Kidney epithelial cell (primary cell): ENCODE measurements at regions not wholly inside any gene's neighbourhood (a gene's known extent, or its start where the extent isn't known, plus 50 kb on each side); places are given as distances from the start of the nearest gene placed in this dataset.

Source experiments
- DNase-seq: peaks from one replicate; pipeline ENCODE4 v3.0.0-alpha.2; 2010; ENCODE audit warnings: low read depth
- H3K27me3 ChIP-seq: 2 replicates; pipeline ENCODE4 v1.6.0; 2011; ENCODE audit warnings: low read length; ENCODE audit not compliant: control insufficient read depth, insufficient read depth
- H3K36me3 ChIP-seq: 2 replicates; pipeline ENCODE4 v1.5.1; 2011; ENCODE audit warnings: low read length; ENCODE audit not compliant: control insufficient read depth, insufficient read depth
- H3K4me3 ChIP-seq: 2 replicates; pipeline ENCODE4 v1.5.1; 2011; ENCODE audit warnings: low read depth, mild to moderate bottlenecking, control low read depth, low read length
- TF ChIP-seq, protein P1 (sequence below): IDR thresholded peaks from 2 replicates; pipeline ENCODE4 v1.5.1; 2011; ENCODE audit warnings: mild to moderate bottlenecking, moderate library complexity, low read length, control low read depth, inconsistent platforms; ENCODE audit not compliant: insufficient read depth, poor library complexity, severe bottlenecking

DNA sequence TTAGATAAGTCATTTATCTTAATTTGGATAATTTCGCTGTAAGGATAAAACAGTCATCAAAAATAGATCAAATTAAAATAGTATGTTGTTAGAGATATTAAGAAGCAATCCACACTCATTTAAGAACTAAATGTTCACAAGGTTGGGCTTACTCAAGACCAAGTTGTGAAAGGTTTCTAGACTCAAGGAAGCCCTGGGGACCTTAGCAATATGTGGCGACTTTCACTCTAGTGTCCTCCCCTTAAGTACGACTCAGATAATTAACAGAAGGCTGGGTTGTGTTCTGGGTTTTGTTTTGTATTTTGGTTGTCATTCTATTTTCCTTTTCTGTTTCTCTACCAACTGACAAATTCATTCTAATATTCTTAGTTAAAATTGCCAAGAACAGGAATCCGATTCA lies 1008.0 kb downstream of the PCDH9 start:
- Histone ChIP-seq H3K27me3 (no peaks in the 10 kb centered on the region), H3K36me3 (no peaks in the 10 kb centered on the region), H3K4me3 (no peak overlapping the region)
- TF ChIP-seq, protein P1, sequence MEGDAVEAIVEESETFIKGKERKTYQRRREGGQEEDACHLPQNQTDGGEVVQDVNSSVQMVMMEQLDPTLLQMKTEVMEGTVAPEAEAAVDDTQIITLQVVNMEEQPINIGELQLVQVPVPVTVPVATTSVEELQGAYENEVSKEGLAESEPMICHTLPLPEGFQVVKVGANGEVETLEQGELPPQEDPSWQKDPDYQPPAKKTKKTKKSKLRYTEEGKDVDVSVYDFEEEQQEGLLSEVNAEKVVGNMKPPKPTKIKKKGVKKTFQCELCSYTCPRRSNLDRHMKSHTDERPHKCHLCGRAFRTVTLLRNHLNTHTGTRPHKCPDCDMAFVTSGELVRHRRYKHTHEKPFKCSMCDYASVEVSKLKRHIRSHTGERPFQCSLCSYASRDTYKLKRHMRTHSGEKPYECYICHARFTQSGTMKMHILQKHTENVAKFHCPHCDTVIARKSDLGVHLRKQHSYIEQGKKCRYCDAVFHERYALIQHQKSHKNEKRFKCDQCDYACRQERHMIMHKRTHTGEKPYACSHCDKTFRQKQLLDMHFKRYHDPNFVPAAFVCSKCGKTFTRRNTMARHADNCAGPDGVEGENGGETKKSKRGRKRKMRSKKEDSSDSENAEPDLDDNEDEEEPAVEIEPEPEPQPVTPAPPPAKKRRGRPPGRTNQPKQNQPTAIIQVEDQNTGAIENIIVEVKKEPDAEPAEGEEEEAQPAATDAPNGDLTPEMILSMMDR, result no peak
- DNase-seq, result no peak

DNA sequence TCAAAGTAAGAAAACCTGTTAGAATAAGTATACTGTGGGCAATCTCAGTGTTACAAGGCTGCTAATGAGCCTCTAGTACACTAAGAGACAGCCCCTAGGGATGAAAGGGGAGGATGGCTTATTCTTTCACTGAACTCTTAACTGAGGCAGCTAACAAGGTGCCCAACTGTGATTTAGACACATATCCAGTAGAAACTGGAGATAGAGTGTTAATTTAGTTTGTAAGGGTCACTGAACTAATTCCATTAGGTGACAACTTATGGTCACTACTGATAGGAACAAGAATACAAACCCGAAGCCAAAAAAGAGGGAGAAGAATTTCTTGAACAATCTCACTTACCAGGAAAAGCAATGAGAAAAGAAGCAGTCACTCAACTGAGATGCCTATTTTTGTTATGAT lies 1010.6 kb downstream of the PCDH9 start:
- H3K4me3 ChIP-seq, result no peak overlapping the region
- TF ChIP-seq, protein P1, result no peak

DNA sequence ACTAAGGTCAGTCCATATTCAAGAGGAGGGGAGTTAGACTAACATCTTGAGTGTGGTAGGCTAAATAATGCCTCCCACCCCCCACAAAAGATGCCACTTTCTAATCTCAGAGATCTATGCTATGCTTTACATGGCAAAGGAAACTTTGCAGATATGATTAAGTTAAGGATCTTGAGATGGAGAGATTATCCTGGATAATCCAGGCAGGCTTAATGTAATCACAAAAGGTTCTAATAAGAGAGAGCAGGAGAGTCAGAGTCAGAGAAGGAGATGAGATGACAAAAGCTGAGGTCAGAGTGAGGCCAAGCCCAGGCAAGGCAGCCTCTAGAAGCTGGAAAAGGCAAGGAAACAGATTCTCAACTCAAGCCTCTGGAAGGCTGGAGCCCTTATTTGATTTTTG lies 1011.6 kb downstream of the PCDH9 start:
- no peaks in the 10 kb centered on the region for H3K36me3 ChIP-seq
- no peaks in the 10 kb centered on the region for H3K27me3 ChIP-seq
- TF ChIP-seq, protein P1, result no peak
- DNase-seq, result no peak
- H3K4me3 ChIP-seq, result no peak overlapping the region

More for the DNA sequence above, 1010.6 kb downstream of the PCDH9 start:
- no peak for DNase-seq
- no peaks in the 10 kb centered on the region for H3K27me3 ChIP-seq
- no peaks in the 10 kb centered on the region for H3K36me3 ChIP-seq

DNA sequence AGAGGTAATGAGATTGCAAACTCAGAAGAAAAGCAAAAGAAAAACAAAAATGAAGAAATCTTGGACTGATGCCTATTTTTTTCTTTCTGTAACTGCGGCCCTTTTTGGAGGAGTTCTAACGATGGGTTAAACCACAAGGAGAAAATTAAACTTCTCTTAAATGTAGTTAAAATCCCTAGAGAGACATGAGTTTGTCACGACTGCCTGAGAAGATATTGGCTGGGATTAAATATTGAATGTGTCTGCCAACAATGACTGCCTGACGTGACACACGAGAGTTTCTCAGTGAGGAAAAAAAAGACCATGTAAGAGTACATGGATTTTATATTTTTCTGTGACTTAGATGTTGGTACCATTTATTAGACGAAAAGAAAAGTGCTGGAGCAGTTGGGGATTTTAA lies 1013.4 kb downstream of the PCDH9 start:
- no peaks in the 10 kb centered on the region for H3K27me3 ChIP-seq
- TF ChIP-seq, protein P1, result no peak

DNA sequence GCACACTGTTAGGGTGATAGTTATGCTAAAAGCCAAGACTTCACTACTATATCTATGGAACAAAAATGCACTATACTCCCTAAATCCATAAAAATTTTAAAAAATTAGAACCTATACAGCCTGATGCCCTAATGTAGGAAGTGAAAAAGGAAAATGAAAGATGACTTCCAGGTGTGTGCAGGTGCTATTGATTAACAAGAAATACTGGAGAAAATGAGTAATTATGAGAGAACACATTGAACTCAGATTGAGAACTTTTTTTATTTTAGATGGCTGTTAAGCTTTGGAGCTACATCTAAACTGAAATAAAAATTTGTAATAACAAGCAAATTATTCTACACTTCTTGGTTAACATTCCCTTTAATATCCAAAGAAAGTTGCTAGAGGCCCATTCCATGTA lies 1015.7 kb downstream of the PCDH9 start:
- no peak overlapping the region for H3K4me3 ChIP-seq
- no peaks in the 10 kb centered on the region for H3K27me3 ChIP-seq
- no peaks in the 10 kb centered on the region for H3K36me3 ChIP-seq
- TF ChIP-seq, protein P1, result no peak
- DNase-seq, result no peak

More for the DNA sequence above, 1013.4 kb downstream of the PCDH9 start:
- Histone ChIP-seq H3K36me3 (no peaks in the 10 kb centered on the region), H3K4me3 (no peak overlapping the region)
- DNase-seq, result no peak

DNA sequence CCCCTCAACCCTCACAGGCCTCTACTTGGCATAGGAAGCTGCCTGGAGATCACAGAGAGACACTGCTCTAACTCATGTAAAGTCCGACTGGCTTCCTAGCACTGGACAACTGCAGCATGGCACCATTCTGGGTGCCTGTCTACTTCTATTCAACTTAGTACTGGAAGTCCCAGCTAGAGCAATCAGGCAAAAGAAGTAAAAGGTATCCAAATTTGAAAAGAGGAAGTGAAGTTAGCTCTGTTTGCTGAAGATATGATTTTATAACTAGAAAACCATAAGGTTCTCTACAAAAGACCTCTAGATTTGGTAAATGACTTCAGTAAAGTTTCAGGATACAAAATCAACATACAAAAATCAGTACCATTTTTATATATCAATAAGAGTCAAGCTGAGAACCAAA lies 1017.6 kb downstream of the PCDH9 start:
- DNase-seq, result no peak
- H3K27me3 ChIP-seq, result no peaks in the 10 kb centered on the region
- no peak overlapping the region for H3K4me3 ChIP-seq
- TF ChIP-seq, protein P1, result no peak
- no peaks in the 10 kb centered on the region for H3K36me3 ChIP-seq
